ENCODE measurements at regions not wholly inside any gene's neighbourhood (a gene's known extent, or its start where the extent isn't known, plus 50 kb on each side); places are given as distances from the start of the nearest gene placed in this dataset.

DNA sequence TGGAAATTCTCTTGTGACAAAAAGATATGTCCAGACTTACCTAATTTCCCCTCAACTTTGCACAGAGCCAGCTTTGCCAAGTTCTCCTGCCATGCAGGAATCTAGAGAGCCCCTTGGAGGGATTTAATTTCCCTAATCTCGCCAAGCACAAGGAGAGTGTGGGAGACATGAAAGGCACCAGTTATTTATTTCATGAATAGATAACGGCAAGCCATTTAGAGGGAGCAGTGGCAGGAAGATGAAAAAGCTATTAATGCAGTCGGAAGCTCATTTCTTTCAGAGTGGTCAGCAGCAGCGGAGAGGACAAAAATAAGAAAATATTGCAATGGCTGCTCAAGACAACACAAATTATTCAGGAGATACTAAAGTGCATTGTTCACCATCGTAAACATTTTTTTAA lies 150.9 kb upstream of the WSCD2 start:
- TF ChIP-seq POLR2A (IDR thresholded peaks at IDR 0.05) (no peak), CTCF (IDR thresholded peaks at IDR 0.05) (no peak), POLR2AphosphoS5 (IDR thresholded peaks at IDR 0.05) (no peak)
